ENCODE measurements at regions not wholly inside any gene's neighbourhood (a gene's known extent, or its start where the extent isn't known, plus 50 kb on each side); places are given as distances from the start of the nearest gene placed in this dataset.
"Not testable (repeated sequence)": the region's sequence is repeated elsewhere in the genome, so short reads cannot be mapped to it uniquely, and the experiment has no call there.

DNA sequence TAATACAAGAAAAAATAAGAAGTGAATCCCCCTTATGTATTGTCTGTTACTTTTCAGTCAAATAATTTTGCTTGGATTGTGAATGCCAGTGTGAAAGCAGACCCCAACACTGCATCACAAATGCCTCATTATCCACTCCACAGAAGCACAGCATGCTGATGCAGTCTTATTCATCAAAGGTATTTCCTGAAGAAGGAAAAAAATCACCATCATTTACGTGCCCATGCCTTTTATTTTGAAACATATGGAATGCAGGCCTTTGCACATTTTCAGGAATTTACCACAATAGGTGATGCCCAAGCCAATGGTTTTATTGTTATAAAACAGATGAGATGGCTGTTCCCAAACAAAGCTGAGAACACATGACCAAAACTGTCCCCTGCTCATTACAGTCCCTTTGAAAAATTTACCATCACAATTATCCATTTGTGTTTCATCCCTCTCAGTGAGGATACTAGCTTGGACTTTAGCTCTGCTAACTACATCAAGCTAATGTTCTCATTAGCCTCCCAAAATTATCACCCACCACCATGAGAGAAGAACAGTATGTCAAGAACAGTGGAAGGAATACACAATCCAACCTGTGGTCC, 180.6 kb upstream of the HTR1E start:
- TF ChIP-seq, protein P1, sequence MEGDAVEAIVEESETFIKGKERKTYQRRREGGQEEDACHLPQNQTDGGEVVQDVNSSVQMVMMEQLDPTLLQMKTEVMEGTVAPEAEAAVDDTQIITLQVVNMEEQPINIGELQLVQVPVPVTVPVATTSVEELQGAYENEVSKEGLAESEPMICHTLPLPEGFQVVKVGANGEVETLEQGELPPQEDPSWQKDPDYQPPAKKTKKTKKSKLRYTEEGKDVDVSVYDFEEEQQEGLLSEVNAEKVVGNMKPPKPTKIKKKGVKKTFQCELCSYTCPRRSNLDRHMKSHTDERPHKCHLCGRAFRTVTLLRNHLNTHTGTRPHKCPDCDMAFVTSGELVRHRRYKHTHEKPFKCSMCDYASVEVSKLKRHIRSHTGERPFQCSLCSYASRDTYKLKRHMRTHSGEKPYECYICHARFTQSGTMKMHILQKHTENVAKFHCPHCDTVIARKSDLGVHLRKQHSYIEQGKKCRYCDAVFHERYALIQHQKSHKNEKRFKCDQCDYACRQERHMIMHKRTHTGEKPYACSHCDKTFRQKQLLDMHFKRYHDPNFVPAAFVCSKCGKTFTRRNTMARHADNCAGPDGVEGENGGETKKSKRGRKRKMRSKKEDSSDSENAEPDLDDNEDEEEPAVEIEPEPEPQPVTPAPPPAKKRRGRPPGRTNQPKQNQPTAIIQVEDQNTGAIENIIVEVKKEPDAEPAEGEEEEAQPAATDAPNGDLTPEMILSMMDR (IDR thresholded peaks at IDR 0.05; ENCODE audit: borderline replicate concordance, extremely low read depth, insufficient read depth) = no peak
- no peak overlapping the region for H3K9ac ChIP-seq (ENCODE audit: low read length in 3 of 3)
- H3K36me3 ChIP-seq (ENCODE audit: control insufficient read depth in 2 of 3, insufficient read depth in 3 of 3, low read length in 3 of 3) = no peaks in the 10 kb centered on the region
- H3K27ac ChIP-seq (ENCODE audit: low read depth in 2 of 2, low read length in 2 of 2) = no peak overlapping the region
- H3K4me1 ChIP-seq (ENCODE audit: control insufficient read depth in 2 of 3, insufficient read depth in 2 of 3, low read depth in 1 of 3, low read length in 3 of 3) = no peaks in the 10 kb centered on the region
- H3K4me3 ChIP-seq (ENCODE audit: low read length in 3 of 3) = no peak overlapping the region
- intact Hi-C loops (cut with DNase I) = no loop called here
- no peaks in the 10 kb centered on the region for H3K27me3 ChIP-seq (ENCODE audit: control insufficient read depth, insufficient read depth, low read length)
- DNase-seq (no peak), FAIRE-seq (no peak)
- no peaks in the 10 kb centered on the region for H3K9me3 ChIP-seq (ENCODE audit: control insufficient read depth in 2 of 3, insufficient read depth in 1 of 3, low read length in 3 of 3)

DNA sequence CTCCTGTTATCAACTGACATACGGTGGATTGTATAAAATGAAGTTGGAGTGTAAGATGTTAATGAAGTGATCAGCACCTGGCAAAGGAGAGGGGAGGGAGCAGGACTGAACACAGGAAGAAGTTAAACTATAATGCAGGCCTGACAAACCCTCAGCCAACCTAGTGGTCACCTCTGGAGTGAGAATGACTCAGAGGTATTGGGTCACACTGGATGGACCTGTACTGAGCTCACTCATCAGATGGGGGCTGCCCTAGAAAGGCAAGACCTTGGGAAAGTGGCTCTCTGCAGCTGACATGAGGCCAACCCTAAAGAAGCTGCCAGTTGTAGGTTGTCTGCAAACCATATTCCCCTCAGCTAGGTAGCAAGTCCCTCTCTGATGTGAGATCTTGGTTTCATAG, 193.3 kb upstream of the HTR1E start:
- intact Hi-C loops (cut with DNase I) = no loop called here
- Histone ChIP-seq H3K36me3 (ENCODE audit: control insufficient read depth in 2 of 3, insufficient read depth in 3 of 3, low read length in 3 of 3) (no peaks in the 10 kb centered on the region), H3K4me1 (ENCODE audit: control insufficient read depth in 2 of 3, insufficient read depth in 2 of 3, low read depth in 1 of 3, low read length in 3 of 3) (no peaks in the 10 kb centered on the region), H3K4me3 (ENCODE audit: low read length in 3 of 3) (no peak overlapping the region), H3K9ac (ENCODE audit: low read length in 3 of 3) (no peak overlapping the region), H3K27me3 (ENCODE audit: control insufficient read depth, insufficient read depth, low read length) (no peaks in the 10 kb centered on the region), H3K27ac (ENCODE audit: low read depth in 2 of 2, low read length in 2 of 2) (no peak overlapping the region), H3K9me3 (ENCODE audit: control insufficient read depth in 2 of 3, insufficient read depth in 1 of 3, low read length in 3 of 3) (peaks cover 0 to 2% (median 0%) of the 10 kb centered on the region in 3 donors)
- TF ChIP-seq, protein P1 (IDR thresholded peaks at IDR 0.05; ENCODE audit: borderline replicate concordance, extremely low read depth, insufficient read depth) = no peak
- FAIRE-seq (no peak), DNase-seq (no peak)

DNA sequence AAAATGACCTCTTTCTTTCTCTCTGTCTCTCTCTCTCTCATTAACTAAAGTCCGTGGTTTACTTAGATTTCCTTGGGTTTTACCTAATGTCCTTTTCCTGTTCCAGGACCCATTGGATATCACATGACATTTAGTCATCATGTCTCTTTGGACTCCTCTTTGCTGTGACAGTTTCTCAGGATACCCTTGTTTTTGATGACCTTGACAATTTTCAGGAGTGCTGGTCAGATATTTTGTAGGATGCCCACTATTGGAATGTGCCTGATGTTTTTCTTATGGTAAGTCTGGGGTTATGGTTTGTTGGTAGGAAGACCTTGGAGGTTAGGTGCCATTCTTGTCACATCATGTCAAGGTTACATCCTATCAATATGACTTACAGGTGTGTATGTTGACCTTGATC, 199.2 kb upstream of the HTR1E start:
- Histone ChIP-seq H3K4me1 (ENCODE audit: control insufficient read depth in 2 of 3, insufficient read depth in 2 of 3, low read depth in 1 of 3, low read length in 3 of 3) (no peaks in the 10 kb centered on the region), H3K27me3 (ENCODE audit: control insufficient read depth, insufficient read depth, low read length) (no peaks in the 10 kb centered on the region), H3K9ac (ENCODE audit: low read length in 3 of 3) (no peak overlapping the region), H3K36me3 (ENCODE audit: control insufficient read depth in 2 of 3, insufficient read depth in 3 of 3, low read length in 3 of 3) (no peaks in the 10 kb centered on the region), H3K9me3 (ENCODE audit: control insufficient read depth in 2 of 3, insufficient read depth in 1 of 3, low read length in 3 of 3) (peaks cover 0 to 2% (median 0%) of the 10 kb centered on the region in 3 donors), H3K27ac (ENCODE audit: low read depth in 2 of 2, low read length in 2 of 2) (no peak overlapping the region), H3K4me3 (ENCODE audit: low read length in 3 of 3) (no peak overlapping the region)
- DNase-seq (no peak), FAIRE-seq (no peak)
- TF ChIP-seq, protein P1 (IDR thresholded peaks at IDR 0.05; ENCODE audit: borderline replicate concordance, extremely low read depth, insufficient read depth) = no peak
- intact Hi-C loops (cut with DNase I) = no loop called here

DNA sequence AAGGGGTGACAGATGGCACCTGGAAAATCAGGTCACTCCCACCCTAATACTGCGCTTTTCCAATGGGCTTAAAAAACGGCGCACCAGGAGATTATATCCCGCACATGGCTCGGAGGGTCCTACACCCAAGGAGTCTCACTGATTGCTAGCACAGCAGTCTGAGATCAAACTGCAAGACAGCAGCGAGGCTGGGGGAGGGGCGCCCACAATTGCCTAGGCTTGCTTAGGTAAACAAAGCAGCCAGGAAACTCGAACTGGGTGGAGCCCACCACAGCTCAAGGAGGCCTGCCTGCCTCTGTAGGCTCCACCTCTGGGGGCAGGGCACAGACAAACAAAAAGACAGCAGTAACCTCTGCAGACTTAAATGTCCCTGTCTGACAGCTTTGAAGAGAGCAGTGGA, 205.7 kb upstream of the HTR1E start:
- H3K36me3 ChIP-seq (ENCODE audit: control insufficient read depth in 2 of 3, insufficient read depth in 3 of 3, low read length in 3 of 3); H3K9ac ChIP-seq (ENCODE audit: low read length in 3 of 3); DNase-seq; FAIRE-seq; H3K4me3 ChIP-seq (ENCODE audit: low read length in 3 of 3); H3K27ac ChIP-seq (ENCODE audit: low read depth in 2 of 2, low read length in 2 of 2); H3K4me1 ChIP-seq (ENCODE audit: control insufficient read depth in 2 of 3, insufficient read depth in 2 of 3, low read depth in 1 of 3, low read length in 3 of 3); H3K27me3 ChIP-seq (ENCODE audit: control insufficient read depth, insufficient read depth, low read length); intact Hi-C loops (cut with DNase I); H3K9me3 ChIP-seq (ENCODE audit: control insufficient read depth in 2 of 3, insufficient read depth in 1 of 3, low read length in 3 of 3): not testable (repeated sequence)

DNA sequence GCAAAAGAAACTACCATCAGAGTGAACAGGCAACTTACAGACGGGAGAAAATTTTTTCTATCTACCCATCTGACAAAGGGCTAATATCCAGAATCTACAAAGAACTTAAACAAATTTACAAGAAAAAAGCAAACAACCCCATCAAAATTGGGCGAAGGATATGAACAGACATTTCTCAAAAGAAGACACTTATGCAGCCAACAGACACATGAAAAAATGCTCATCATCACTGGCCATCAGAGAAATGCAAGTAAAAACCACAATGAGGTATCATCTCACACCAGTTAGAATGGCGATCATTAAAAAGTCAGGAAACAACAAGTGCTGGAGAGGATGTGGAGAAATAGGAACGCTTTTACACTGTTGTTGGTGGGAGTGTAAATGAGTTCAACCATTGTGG, 206.6 kb upstream of the HTR1E start:
- FAIRE-seq; H3K9me3 ChIP-seq (ENCODE audit: control insufficient read depth in 2 of 3, insufficient read depth in 1 of 3, low read length in 3 of 3); H3K9ac ChIP-seq (ENCODE audit: low read length in 3 of 3); H3K27me3 ChIP-seq (ENCODE audit: control insufficient read depth, insufficient read depth, low read length); DNase-seq; H3K36me3 ChIP-seq (ENCODE audit: control insufficient read depth in 2 of 3, insufficient read depth in 3 of 3, low read length in 3 of 3); H3K27ac ChIP-seq (ENCODE audit: low read depth in 2 of 2, low read length in 2 of 2); H3K4me1 ChIP-seq (ENCODE audit: control insufficient read depth in 2 of 3, insufficient read depth in 2 of 3, low read depth in 1 of 3, low read length in 3 of 3); H3K4me3 ChIP-seq (ENCODE audit: low read length in 3 of 3); intact Hi-C loops (cut with DNase I): not testable (repeated sequence)

All from kidney (tissue), 13 donors.